GM18861 (cell line): ENCODE measurements at regions not wholly inside any gene's neighbourhood (a gene's known extent, or its start where the extent isn't known, plus 50 kb on each side); places are given as distances from the start of the nearest gene placed in this dataset.
"Not testable (repeated sequence)": the region's sequence is repeated elsewhere in the genome, so short reads cannot be mapped to it uniquely, and the experiment has no call there.

Experiments
- ATAC-seq: cut with Tn5 transposase; IDR thresholded peaks from one replicate; pipeline ENCODE4 v1.9.1; 2021; ENCODE audit not compliant: unreplicated experiment

DNA sequence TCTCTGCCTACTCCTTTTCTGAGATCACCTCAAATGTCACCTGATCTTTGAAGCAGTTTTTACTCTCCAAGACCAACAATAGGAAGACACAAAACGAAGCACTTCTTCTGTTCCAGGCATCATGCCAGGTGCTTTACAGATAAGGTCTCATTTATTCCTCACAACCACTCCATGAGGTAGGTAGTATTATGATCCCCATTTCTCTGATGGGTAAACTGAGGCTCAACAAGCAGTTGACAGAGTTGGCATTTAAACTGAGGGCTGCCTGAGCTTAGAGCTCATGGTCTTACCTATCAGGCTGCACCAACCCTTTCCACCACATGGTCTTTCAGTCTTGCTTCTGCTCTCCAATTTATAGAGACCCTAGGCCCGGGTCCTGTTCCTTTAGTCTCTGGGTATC lies 147.2 kb upstream of the JUN start:
- ATAC-seq = no peak

DNA sequence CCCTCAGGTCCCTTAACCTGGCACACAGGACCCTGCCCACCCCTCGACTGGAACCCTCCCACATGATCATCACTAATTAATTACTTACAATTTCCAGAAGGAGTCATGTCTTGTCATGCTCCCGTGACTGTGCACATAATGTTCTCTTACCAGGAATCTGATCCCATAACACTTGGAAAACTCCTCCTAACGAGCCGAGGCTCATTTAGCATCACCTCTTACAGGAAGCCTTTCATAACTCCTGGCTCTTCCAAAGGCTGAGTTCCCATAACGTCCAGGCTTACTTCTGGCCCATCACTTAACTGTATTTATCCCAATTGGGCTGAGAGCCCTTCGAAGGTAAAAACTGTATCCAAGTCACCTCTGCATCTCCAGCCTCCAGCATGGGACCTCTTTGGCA lies 147.9 kb upstream of the JUN start:
- ATAC-seq = no peak

DNA sequence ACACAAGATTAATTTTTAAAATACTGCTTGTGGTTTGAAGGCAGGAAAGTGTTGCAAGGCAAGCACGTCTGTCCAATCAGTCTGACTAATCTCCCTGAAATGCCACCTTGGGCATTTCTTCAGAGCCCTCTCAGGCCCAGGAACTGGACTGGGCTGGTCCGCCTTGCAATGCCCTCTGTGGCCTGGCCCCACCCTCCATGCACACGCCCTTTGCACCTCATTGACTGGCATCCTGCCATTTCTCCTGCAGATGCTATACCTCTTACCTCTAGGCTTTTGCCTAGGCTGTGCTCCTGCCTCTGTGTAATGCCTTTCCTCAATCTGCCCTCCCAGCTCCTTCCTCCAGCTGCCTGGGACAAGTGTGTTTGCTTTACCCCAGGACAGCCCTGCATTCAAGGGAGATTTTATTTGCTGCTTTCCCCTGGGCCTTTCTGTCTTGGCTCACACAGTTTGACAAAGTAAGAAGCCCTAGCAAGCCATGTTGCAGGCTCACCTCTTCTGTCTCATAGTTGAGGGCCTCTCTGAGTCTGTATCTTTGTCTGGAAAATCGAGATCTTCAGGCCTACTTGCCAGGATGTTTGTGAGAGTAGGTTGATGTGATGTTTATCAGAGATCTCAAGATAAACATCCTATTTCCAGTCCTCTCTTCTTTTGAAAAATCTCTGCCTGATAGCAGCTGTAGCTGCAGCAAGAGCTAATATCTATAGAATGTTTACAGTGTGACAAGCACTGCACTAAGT lies 149.2 kb upstream of the JUN start:
- ATAC-seq = no peak

- no peak for ATAC-seq
Measured at GRCh38 chr1:58933599-58933926, 149.7 kb upstream of the JUN start.

- no peak for ATAC-seq
Measured at GRCh38 chr1:58934706-58935105, 150.9 kb upstream of the JUN start.

GRCh38 chr1:58936973-58937372 lies 153.1 kb upstream of the JUN start:
- ATAC-seq = no peak

- no peak for ATAC-seq
Measured at GRCh38 chr1:58939146-58939545, 155.3 kb upstream of the JUN start.

- ATAC-seq = no peak
Measured at GRCh38 chr1:58939666-58940370, 156.0 kb upstream of the JUN start.

GRCh38 chr1:58941471-58942289 lies 157.8 kb upstream of the JUN start:
- no peak for ATAC-seq

GRCh38 chr1:58942759-58943191 lies 158.9 kb upstream of the JUN start:
- ATAC-seq = no peak

- no peak for ATAC-seq
Measured at GRCh38 chr1:58943776-58944175, 159.9 kb upstream of the JUN start.

GRCh38 chr1:58944439-58944838 lies 160.6 kb upstream of the JUN start:
- ATAC-seq = no peak

- ATAC-seq = no peak
Measured at GRCh38 chr1:58946390-58946789, 162.5 kb upstream of the JUN start.

GRCh38 chr1:58948671-58949070 lies 164.8 kb upstream of the JUN start:
- no peak for ATAC-seq

DNA sequence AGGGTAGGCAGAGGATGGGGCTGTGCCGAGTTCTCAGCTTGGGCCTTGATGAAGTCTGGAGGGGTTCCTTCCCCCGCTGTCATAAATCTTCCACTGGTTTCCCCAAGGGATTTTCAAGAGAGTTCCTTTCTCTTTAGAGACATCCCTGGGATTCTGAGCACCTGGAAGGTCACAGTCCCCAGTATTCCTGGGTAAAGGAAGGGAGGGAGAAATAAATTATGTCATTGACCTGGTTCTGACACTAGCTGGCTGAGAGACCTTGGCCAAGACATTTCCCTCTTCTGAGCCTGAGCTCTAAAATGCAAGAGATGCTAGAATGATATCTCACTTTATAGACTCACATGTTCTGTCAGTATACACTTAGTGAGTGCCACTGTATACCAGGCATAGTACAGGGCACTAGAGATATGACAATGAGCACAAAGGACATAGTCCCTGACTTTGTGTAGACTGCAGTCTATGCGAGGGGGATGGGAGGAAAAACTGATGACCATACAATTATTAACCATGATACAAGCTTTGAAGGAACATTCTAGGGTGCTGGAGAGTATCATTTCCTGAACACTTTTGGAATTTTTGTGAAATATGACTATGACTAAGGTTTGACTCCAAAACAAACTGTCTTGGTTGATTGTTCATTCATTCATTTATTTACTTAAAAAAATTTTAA lies 165.8 kb upstream of the JUN start:
- no peak for ATAC-seq

GRCh38 chr1:58950897-58951296 lies 167.1 kb upstream of the JUN start:
- no peak for ATAC-seq

DNA sequence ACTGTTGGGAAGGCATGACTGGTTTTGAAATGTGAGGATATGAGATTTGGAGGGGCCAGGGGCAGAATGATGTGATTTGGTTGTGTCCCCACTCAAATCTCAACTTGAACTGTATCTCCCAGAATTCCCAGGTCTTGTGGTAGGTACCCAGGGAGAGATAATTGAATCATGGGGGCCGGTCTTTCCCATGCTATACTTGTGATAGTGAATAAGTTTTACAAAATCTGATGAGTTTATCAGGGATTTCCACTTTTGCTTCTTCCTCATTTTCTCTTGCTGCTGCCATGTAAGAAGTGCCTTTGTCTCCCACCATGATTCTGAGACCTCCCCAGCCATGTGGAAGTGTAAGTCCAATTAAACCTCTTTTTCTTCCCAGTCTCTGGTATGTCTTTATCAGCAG lies 170.1 kb upstream of the JUN start:
- ATAC-seq = not testable (repeated sequence)

- not testable (repeated sequence) for ATAC-seq
Measured at GRCh38 chr1:58963287-58963686, 179.4 kb upstream of the JUN start.

GRCh38 chr1:58964428-58964827 lies 180.6 kb upstream of the JUN start:
- no peak for ATAC-seq

GRCh38 chr1:58964880-58965279 lies 181.0 kb upstream of the JUN start:
- no peak for ATAC-seq
